Panc1 (cell line): ENCODE measurements at regions not wholly inside any gene's neighbourhood (a gene's known extent, or its start where the extent isn't known, plus 50 kb on each side); places are given as distances from the start of the nearest gene placed in this dataset.

Experiments used
- ATAC-seq: fragments of 200-7000 bp; cut with Tn5 transposase; 2 replicates; pipeline ENCODE4 v1.9.1; 2020; ENCODE audit warnings: mild to moderate bottlenecking, moderate library complexity
- BruUV-seq: library from RNA; stranded (reverse); fragments of 400-500 nt; replicated peaks from 2 replicates; lab custom pipeline; 2021; lab: Mats Ljungman, UMichigan
- CTCF ChIA-PET: fragments of 300-600 bp; sonication (Branson Sonifier 250); formaldehyde crosslinking; loops from one replicate; lab custom pipeline; 2022; ENCODE audit warnings: antibody characterized with exemption; lab: Charles Lee
- POLR2A ChIA-PET: fragments of 300-600 bp; sonication (Branson Sonifier 250); formaldehyde crosslinking; loops from one replicate; lab custom pipeline; 2022; ENCODE audit warnings: antibody characterized with exemption; lab: Charles Lee
- DNase-seq: peaks from one replicate; pipeline ENCODE4 v3.0.0-alpha.2; 2010; ENCODE audit warnings: low read depth, low spot score
- H3K27ac ChIP-seq: 2 replicates; pipeline ENCODE4 v1.5.1; 2011; ENCODE audit warnings: mild to moderate bottlenecking, low read length, inconsistent platforms
- H3K27me3 ChIP-seq: fragments of 200-500 bp; sonication (Bioruptor generic); 2 replicates; pipeline ENCODE4 v1.6.0; 2014; ENCODE audit warnings: low read length, inconsistent platforms; ENCODE audit not compliant: control insufficient read depth, insufficient read depth
- H3K36me3 ChIP-seq: fragments of 200-500 bp; sonication (Bioruptor generic); 2 replicates; pipeline ENCODE4 v1.5.1; 2014; ENCODE audit warnings: inconsistent platforms, mild to moderate bottlenecking, low read length, moderate library complexity; ENCODE audit not compliant: control insufficient read depth, insufficient read depth
- H3K4me1 ChIP-seq: 2 replicates; pipeline ENCODE4 v1.5.1; 2011; ENCODE audit warnings: inconsistent platforms, mild to moderate bottlenecking, low read length, moderate library complexity; ENCODE audit not compliant: control insufficient read depth, insufficient read depth
- H3K4me3 ChIP-seq, 2 experiments: 2 replicates each; pipeline ENCODE4 v1.5.1; 2011 to 2012; ENCODE audit warnings: low read depth in 2 of 2, low read length in 2 of 2, mild to moderate bottlenecking in 2 of 2, inconsistent platforms in 1 of 2, moderate library complexity in 1 of 2
- H3K9me3 ChIP-seq: fragments of 200-500 bp; sonication (Bioruptor generic); 2 replicates; pipeline ENCODE4 v1.5.1; 2014; ENCODE audit warnings: low read depth, mild to moderate bottlenecking, inconsistent platforms, low read length, moderate library complexity; ENCODE audit not compliant: control insufficient read depth, insufficient read depth
- POLR2AphosphoS5 ChIP-seq: IDR thresholded peaks from 2 replicates; pipeline ENCODE4 v1.6.1; 2012; ENCODE audit warnings: mild to moderate bottlenecking, low read depth, low read length, moderate library complexity
- REST ChIP-seq, 2 experiments: IDR thresholded peaks; 2 replicates each; pipeline ENCODE4 v1.6.1; 2011 to 2012; ENCODE audit warnings: low read depth in 2 of 2, control low read depth in 1 of 2, low read length in 1 of 2, mild to moderate bottlenecking in 1 of 2, moderate library complexity in 1 of 2; ENCODE audit not compliant: insufficient read depth in 1 of 2
- SIN3A ChIP-seq: IDR thresholded peaks from 2 replicates; pipeline ENCODE4 v1.6.1; 2012; ENCODE audit warnings: low read depth, mild to moderate bottlenecking, low read length, moderate library complexity, borderline replicate concordance; ENCODE audit not compliant: insufficient read depth
- TCF7L2 ChIP-seq: IDR thresholded peaks from 2 replicates; pipeline ENCODE4 v1.6.1; 2011; ENCODE audit warnings: mild to moderate bottlenecking, low read depth, low read length, inconsistent platforms
- in situ Hi-C: cut with HindIII; loops from 2 replicates; pipeline ENCODE4 v1.10.0; 2016; ENCODE audit warnings: low sequenced_read_pairs, low pct_unique_long_range_greater_than_20kb
- intact Hi-C: fragments of 100-400 bp; cut with micrococcal nuclease; formaldehyde crosslinking; loops from one replicate; pipeline ENCODE4 v1.10.0; 2022; ENCODE audit not compliant: unreplicated experiment
- TF ChIP-seq, protein P1 (sequence below): fragments of 450-650 bp; IDR thresholded peaks from 2 replicates; pipeline ENCODE4 v1.5.1; 2017; ENCODE audit warnings: mild to moderate bottlenecking

- TF ChIP-seq TCF7L2 (no peak), POLR2AphosphoS5 (no peak), REST (IDR thresholded peaks at IDR 0.05; ENCODE audit: insufficient read depth in 1 of 2, low read depth in 2 of 2, low read length in 1 of 2) (no peak), SIN3A (no peak)
- TF ChIP-seq, protein P1, sequence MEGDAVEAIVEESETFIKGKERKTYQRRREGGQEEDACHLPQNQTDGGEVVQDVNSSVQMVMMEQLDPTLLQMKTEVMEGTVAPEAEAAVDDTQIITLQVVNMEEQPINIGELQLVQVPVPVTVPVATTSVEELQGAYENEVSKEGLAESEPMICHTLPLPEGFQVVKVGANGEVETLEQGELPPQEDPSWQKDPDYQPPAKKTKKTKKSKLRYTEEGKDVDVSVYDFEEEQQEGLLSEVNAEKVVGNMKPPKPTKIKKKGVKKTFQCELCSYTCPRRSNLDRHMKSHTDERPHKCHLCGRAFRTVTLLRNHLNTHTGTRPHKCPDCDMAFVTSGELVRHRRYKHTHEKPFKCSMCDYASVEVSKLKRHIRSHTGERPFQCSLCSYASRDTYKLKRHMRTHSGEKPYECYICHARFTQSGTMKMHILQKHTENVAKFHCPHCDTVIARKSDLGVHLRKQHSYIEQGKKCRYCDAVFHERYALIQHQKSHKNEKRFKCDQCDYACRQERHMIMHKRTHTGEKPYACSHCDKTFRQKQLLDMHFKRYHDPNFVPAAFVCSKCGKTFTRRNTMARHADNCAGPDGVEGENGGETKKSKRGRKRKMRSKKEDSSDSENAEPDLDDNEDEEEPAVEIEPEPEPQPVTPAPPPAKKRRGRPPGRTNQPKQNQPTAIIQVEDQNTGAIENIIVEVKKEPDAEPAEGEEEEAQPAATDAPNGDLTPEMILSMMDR, result no peak
- Histone ChIP-seq H3K36me3 (no peaks in the 10 kb centered on the region), H3K4me1 (no peaks in the 10 kb centered on the region), H3K9me3 (0 out of 2 replicates have a peak, but pooled peaks cover 2% of the 10 kb centered on the region), H3K27ac (no peak overlapping the region), H3K27me3 (no peaks in the 10 kb centered on the region), H3K4me3 (no peak overlapping the region)
- POLR2A ChIA-PET, result no interaction called here
- DNase-seq (no peak), ATAC-seq (no peak)
- no TSS peak for BruUV-seq
- CTCF ChIA-PET, result interaction anchor here (0.6 kb wide), 1 partner anchor 112 kb away, joined by 4 read pairs; no protein-coding TSS in a partner anchor
- in situ Hi-C loops, result no loop called here
- intact Hi-C loops, result no loop called here
These were observed 450.8 kb downstream of the OCA2 start for GRCh38 chr15:27648359-27648758.

- no peaks in the 10 kb centered on the region for H3K27me3 ChIP-seq
- H3K9me3 ChIP-seq, result no peaks in the 10 kb centered on the region
- TF ChIP-seq SIN3A (no peak), TCF7L2 (no peak), POLR2AphosphoS5 (no peak), REST (IDR thresholded peaks at IDR 0.05; ENCODE audit: insufficient read depth in 1 of 2, low read depth in 2 of 2, low read length in 1 of 2) (no peak)
- TF ChIP-seq, protein P1, result no peak
- no peak overlapping the region for H3K27ac ChIP-seq
- intact Hi-C loops, result no loop called here
- no peaks in the 10 kb centered on the region for H3K4me1 ChIP-seq
- ATAC-seq (no peak), DNase-seq (no peak)
- H3K4me3 ChIP-seq, result no peak overlapping the region
- H3K36me3 ChIP-seq, result no peaks in the 10 kb centered on the region
- POLR2A ChIA-PET, result no interaction called here
- CTCF ChIA-PET, result no interaction called here
- in situ Hi-C loops, result no loop called here
- BruUV-seq, result no TSS peak
These were observed 452.6 kb downstream of the OCA2 start for GRCh38 chr15:27646531-27646930.
